GM23338 (cell line): ENCODE measurements at regions not wholly inside any gene's neighbourhood (a gene's known extent, or its start where the extent isn't known, plus 50 kb on each side); places are given as distances from the start of the nearest gene placed in this dataset.

Experiments
- ATAC-seq: fragments of 200-7000 bp; cut with Tn5 transposase; 3 replicates; pipeline ENCODE4 v1.9.1; 2020
- DNase-seq: peaks from one replicate; pipeline ENCODE4 v3.0.0-alpha.2; 2015; ENCODE audit warnings: low spot score
- H2AFZ ChIP-seq: fragments of 200-600 bp; sonication (generic); 2 replicates; pipeline ENCODE4 v1.8.0; 2016; ENCODE audit warnings: antibody characterized with exemption, mild to moderate bottlenecking, moderate library complexity
- H3F3A ChIP-seq: fragments of 200-600 bp; sonication (generic); replicated peaks from 2 replicates; pipeline ENCODE4 v1.8.0; 2017; ENCODE audit warnings: antibody characterized with exemption, mixed run types, low read depth
- H3K27ac ChIP-seq: fragments of 200-600 bp; sonication (generic); 2 replicates; pipeline ENCODE4 v1.6.1; 2016; ENCODE audit warnings: low read depth
- H3K27me3 ChIP-seq: fragments of 200-600 bp; sonication (generic); 2 replicates; pipeline ENCODE4 v1.8.0; 2016; ENCODE audit warnings: mild to moderate bottlenecking, mixed run types, moderate library complexity; ENCODE audit not compliant: insufficient read depth
- H3K36me3 ChIP-seq: fragments of 200-600 bp; sonication (generic); 2 replicates; pipeline ENCODE4 v1.8.0; 2016; ENCODE audit warnings: mild to moderate bottlenecking; ENCODE audit not compliant: insufficient read depth
- H3K4me1 ChIP-seq: fragments of 200-600 bp; sonication (generic); 2 replicates; pipeline ENCODE4 v1.8.0; 2016; ENCODE audit warnings: mild to moderate bottlenecking, moderate library complexity; ENCODE audit not compliant: insufficient read depth
- H3K4me2 ChIP-seq: fragments of 200-600 bp; sonication (generic); 2 replicates; pipeline ENCODE4 v1.7.1; 2017; ENCODE audit warnings: mixed run types
- H3K4me3 ChIP-seq: fragments of 200-600 bp; sonication (generic); 2 replicates; pipeline ENCODE4 v1.6.1; 2016; ENCODE audit warnings: mixed run types
- H3K79me2 ChIP-seq: fragments of 200-600 bp; sonication (generic); replicated peaks from 2 replicates; pipeline ENCODE4 v1.8.0; 2017; ENCODE audit warnings: mild to moderate bottlenecking; ENCODE audit not compliant: insufficient read depth
- H3K9me2 ChIP-seq: fragments of 200-600 bp; sonication (generic); 2 replicates; pipeline ENCODE4 v1.8.0; 2017; ENCODE audit not compliant: insufficient read depth
- H4K20me1 ChIP-seq: fragments of 200-600 bp; sonication (generic); replicated peaks from 2 replicates; pipeline ENCODE4 v1.8.0; 2017; ENCODE audit warnings: mild to moderate bottlenecking; ENCODE audit not compliant: insufficient read depth
- H3K27ac Mint-ChIP-seq: 2 replicates; pipeline ENCODE4 v1.8.0; 2020; ENCODE audit warnings: inconsistent platforms, mild to moderate bottlenecking, moderate library complexity, mixed read lengths
- H3K27me3 Mint-ChIP-seq: 3 replicates; pipeline ENCODE4 v1.8.0; 2022; ENCODE audit warnings: low read depth, mild to moderate bottlenecking, moderate library complexity, mixed read lengths, inconsistent platforms; ENCODE audit not compliant: insufficient read depth, poor library complexity
- H3K36me3 Mint-ChIP-seq: 3 replicates; pipeline ENCODE4 v1.8.0; 2021; ENCODE audit warnings: low read depth, mild to moderate bottlenecking, inconsistent platforms, moderate library complexity, mixed read lengths
- H3K4me1 Mint-ChIP-seq: 3 replicates; pipeline ENCODE4 v1.8.0; 2020; ENCODE audit warnings: mild to moderate bottlenecking, inconsistent platforms, mixed read lengths
- H3K4me3 Mint-ChIP-seq: 3 replicates; pipeline ENCODE4 v1.8.0; 2021; ENCODE audit warnings: moderate library complexity, mild to moderate bottlenecking, inconsistent platforms, mixed read lengths
- H3K9me3 Mint-ChIP-seq: 3 replicates; pipeline ENCODE4 v1.8.0; 2020; ENCODE audit warnings: moderate library complexity, mild to moderate bottlenecking, inconsistent platforms, mixed read lengths
- CREB1 ChIP-seq: fragments of 250-450 bp; sonication (Bioruptor Pico); IDR thresholded peaks from 2 replicates; pipeline ENCODE4 v1.5.0; 2020; ENCODE audit warnings: low read depth, mild to moderate bottlenecking, moderate library complexity
- CTCF ChIP-seq, 2 experiments: fragments of 200-600 bp in 1 of 2; sonication (generic) in 1 of 2; conservative IDR thresholded peaks; 2 replicates each; pipeline versions ENCODE4 v1.5.1 to v1.6.1; 2016 to 2017; ENCODE audit warnings: antibody characterized with exemption in 2 of 2, low read depth in 2 of 2, mild to moderate bottlenecking in 2 of 2, moderate library complexity in 1 of 2
- ETS1 ChIP-seq: IDR thresholded peaks from 2 replicates; pipeline ENCODE4 v1.6.1; 2016; ENCODE audit warnings: antibody characterized with exemption
- EZH2 ChIP-seq: fragments of 200-600 bp; sonication (generic); IDR thresholded peaks from one replicate; pipeline ENCODE4 v1.8.0; 2017; ENCODE audit warnings: antibody characterized with exemption, mild to moderate bottlenecking, low read depth; ENCODE audit not compliant: unreplicated experiment
- EZH2phosphoT487 ChIP-seq: fragments of 200-600 bp; sonication (generic); IDR thresholded peaks from one replicate; pipeline ENCODE4 v1.8.1; 2018; ENCODE audit warnings: antibody characterized with exemption; ENCODE audit not compliant: unreplicated experiment
- JUNB ChIP-seq: IDR thresholded peaks from one replicate; pipeline ENCODE4 v1.6.1; 2016; ENCODE audit warnings: antibody characterized with exemption; ENCODE audit not compliant: unreplicated experiment
- POLR2AphosphoS5 ChIP-seq: IDR thresholded peaks from 2 replicates; pipeline ENCODE4 v1.6.1; 2016; ENCODE audit warnings: antibody characterized with exemption, low read depth
- STAT1 ChIP-seq: IDR thresholded peaks from one replicate; pipeline ENCODE4 v1.6.1; 2016; ENCODE audit warnings: antibody characterized with exemption; ENCODE audit not compliant: unreplicated experiment
- ZNF114 ChIP-seq: fragments of 250-450 bp; sonication (Bioruptor Pico); IDR thresholded peaks from 2 replicates; pipeline ENCODE4 v1.5.0; 2020; ENCODE audit warnings: mild to moderate bottlenecking, moderate library complexity
- ZNF331 ChIP-seq: fragments of 250-450 bp; sonication (Bioruptor Pico); IDR thresholded peaks from 2 replicates; pipeline ENCODE4 v1.5.0; 2020; ENCODE audit warnings: low read depth, mild to moderate bottlenecking, moderate library complexity
- TF ChIP-seq, protein P1 (sequence below): IDR thresholded peaks from one replicate; pipeline ENCODE4 v1.6.1; 2018; ENCODE audit warnings: antibody characterized with exemption; ENCODE audit not compliant: unreplicated experiment

GRCh38 chr10:128680116-128680515, 553.9 kb upstream of the MKI67 start:
- Histone ChIP-seq H3K4me2 (peak overlapping the region; percentile 34), H3K9me2 (0 out of 2 replicates have a peak, but pooled peaks cover 4% of the 10 kb centered on the region), H3K4me3 (no peak overlapping the region), H3K27me3 (no peaks in the 10 kb centered on the region), H3K4me1 (peaks cover 3% of the 10 kb centered on the region; the same call in 1 of the 2 replicates), H3K27ac (no peak overlapping the region), H2AFZ (peak overlapping the region; percentile 97; the same call in 1 of the 2 replicates), H3K79me2 (no peaks in the 10 kb centered on the region), H3F3A (no peaks in the 10 kb centered on the region), H4K20me1 (no peaks in the 10 kb centered on the region), H3K36me3 (no peaks in the 10 kb centered on the region)
- Mint-ChIP-seq H3K27ac (0 out of 2 replicates have a peak overlapping the region, but pooled peaks have one; percentile 48), H3K4me1 (peaks cover 26% of the 10 kb centered on the region), H3K4me3 (no peak overlapping the region), H3K9me3 (no peaks in the 10 kb centered on the region), H3K27me3 (peaks cover 8% of the 10 kb centered on the region), H3K36me3 (no peaks in the 10 kb centered on the region)
- DNase-seq (no peak), ATAC-seq (no peak)
- TF ChIP-seq ZNF331 (CRISPR knock-in tag) (no peak), CTCF (conservative IDR thresholded peaks at IDR 0.05; ENCODE audit: low read depth in 2 of 2) (no peak), CREB1 (CRISPR knock-in tag) (no peak), EZH2 (no peak)
- TF ChIP-seq, protein P1, sequence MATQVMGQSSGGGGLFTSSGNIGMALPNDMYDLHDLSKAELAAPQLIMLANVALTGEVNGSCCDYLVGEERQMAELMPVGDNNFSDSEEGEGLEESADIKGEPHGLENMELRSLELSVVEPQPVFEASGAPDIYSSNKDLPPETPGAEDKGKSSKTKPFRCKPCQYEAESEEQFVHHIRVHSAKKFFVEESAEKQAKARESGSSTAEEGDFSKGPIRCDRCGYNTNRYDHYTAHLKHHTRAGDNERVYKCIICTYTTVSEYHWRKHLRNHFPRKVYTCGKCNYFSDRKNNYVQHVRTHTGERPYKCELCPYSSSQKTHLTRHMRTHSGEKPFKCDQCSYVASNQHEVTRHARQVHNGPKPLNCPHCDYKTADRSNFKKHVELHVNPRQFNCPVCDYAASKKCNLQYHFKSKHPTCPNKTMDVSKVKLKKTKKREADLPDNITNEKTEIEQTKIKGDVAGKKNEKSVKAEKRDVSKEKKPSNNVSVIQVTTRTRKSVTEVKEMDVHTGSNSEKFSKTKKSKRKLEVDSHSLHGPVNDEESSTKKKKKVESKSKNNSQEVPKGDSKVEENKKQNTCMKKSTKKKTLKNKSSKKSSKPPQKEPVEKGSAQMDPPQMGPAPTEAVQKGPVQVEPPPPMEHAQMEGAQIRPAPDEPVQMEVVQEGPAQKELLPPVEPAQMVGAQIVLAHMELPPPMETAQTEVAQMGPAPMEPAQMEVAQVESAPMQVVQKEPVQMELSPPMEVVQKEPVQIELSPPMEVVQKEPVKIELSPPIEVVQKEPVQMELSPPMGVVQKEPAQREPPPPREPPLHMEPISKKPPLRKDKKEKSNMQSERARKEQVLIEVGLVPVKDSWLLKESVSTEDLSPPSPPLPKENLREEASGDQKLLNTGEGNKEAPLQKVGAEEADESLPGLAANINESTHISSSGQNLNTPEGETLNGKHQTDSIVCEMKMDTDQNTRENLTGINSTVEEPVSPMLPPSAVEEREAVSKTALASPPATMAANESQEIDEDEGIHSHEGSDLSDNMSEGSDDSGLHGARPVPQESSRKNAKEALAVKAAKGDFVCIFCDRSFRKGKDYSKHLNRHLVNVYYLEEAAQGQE, result no peak

DNA sequence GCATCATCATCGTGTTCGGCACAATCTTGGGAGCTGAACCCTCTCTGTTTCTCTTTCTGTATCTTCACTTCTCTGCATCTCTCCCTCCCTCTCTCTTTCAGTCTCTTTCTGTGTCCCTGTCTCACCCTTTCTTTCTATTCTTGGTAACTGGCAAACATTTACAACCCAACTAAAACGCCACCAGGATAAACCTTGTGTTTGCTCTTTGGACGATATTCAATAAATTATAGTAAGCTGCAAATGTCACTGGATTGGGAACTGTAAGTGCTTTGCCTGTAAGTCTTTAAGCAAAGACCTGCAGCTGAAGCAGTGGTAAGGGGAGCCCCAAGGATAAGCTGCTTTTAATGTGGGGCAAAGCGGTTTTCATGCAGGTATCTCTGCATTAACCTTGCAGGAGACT, 558.0 kb upstream of the MKI67 start:
- Histone ChIP-seq H3K79me2 (no peaks in the 10 kb centered on the region), H3K4me1 (peaks cover 3% of the 10 kb centered on the region; the same call in 1 of the 2 replicates), H3K27me3 (no peaks in the 10 kb centered on the region), H2AFZ (no peak overlapping the region), H3K27ac (no peak overlapping the region), H3K9me2 (0 out of 2 replicates have a peak, but pooled peaks cover 4% of the 10 kb centered on the region), H3K4me2 (no peak overlapping the region), H3K4me3 (no peak overlapping the region), H3F3A (no peaks in the 10 kb centered on the region), H4K20me1 (no peaks in the 10 kb centered on the region), H3K36me3 (no peaks in the 10 kb centered on the region)
- Mint-ChIP-seq H3K4me1 (peaks cover 20% of the 10 kb centered on the region), H3K27me3 (peaks cover 7% of the 10 kb centered on the region), H3K36me3 (no peaks in the 10 kb centered on the region), H3K27ac (no peak overlapping the region), H3K4me3 (no peak overlapping the region), H3K9me3 (no peaks in the 10 kb centered on the region)
- ATAC-seq, result no peak
- no peak for DNase-seq
- no peak for TF ChIP-seq ZNF331 (CRISPR knock-in tag)
- no peak for TF ChIP-seq CREB1 (CRISPR knock-in tag)
- no peak for TF ChIP-seq ZNF114 (CRISPR knock-in tag)
- TF ChIP-seq ETS1, result no peak
- no peak for TF ChIP-seq JUNB
- TF ChIP-seq STAT1, result no peak
- TF ChIP-seq POLR2AphosphoS5, result no peak
- TF ChIP-seq EZH2phosphoT487, result no peak
- TF ChIP-seq, protein P1, result no peak
